ENCODE measurements at regions not wholly inside any gene's neighbourhood (a gene's known extent, or its start where the extent isn't known, plus 50 kb on each side); places are given as distances from the start of the nearest gene placed in this dataset.
"Not testable (repeated sequence)": the region's sequence is repeated elsewhere in the genome, so short reads cannot be mapped to it uniquely, and the experiment has no call there.

- POLR2A ChIA-PET; BruUV-seq (replicated peaks); intact Hi-C loops (cut with micrococcal nuclease); H3K4me2 ChIP-seq (ENCODE audit: low read length); H3K9ac ChIP-seq (ENCODE audit: low read length); RAD21 ChIA-PET (ENCODE audit: low non-redundant PET in 1 of 2, low total read pairs in 2 of 2, uncharacterized antibody in 2 of 2, unreplicated experiment in 2 of 2); DNase-seq (ENCODE audit: low read depth, low spot score); H3K4me3 ChIP-seq (replicated peaks in 1 of 2; ENCODE audit: low read depth in 1 of 2, low read length in 2 of 2); H3K4me1 ChIP-seq (ENCODE audit: control insufficient read depth in 1 of 2, insufficient read depth in 2 of 2, low read length in 2 of 2); H4K20me1 ChIP-seq (ENCODE audit: insufficient read depth); ATAC-seq; H3K27ac ChIP-seq (ENCODE audit: low read depth, low read length); H3K36me3 ChIP-seq (ENCODE audit: control insufficient read depth in 1 of 2, insufficient read depth in 2 of 2, low read length in 2 of 2); H2AFZ ChIP-seq (ENCODE audit: low read depth, low read length, poor library complexity, severe bottlenecking); H3K79me2 ChIP-seq (ENCODE audit: insufficient read depth, low read length); H3K9me3 ChIP-seq (ENCODE audit: control insufficient read depth in 1 of 2, insufficient read depth in 1 of 2, low read depth in 1 of 2, low read length in 2 of 2); CTCF ChIA-PET; H3K9me2 ChIP-seq (ENCODE audit: insufficient read depth); H3K27me3 ChIP-seq (ENCODE audit: insufficient read depth, low read length): not testable (repeated sequence)
Observed at GRCh38 chr2:87572906-87573305, 175.0 kb upstream of the PLGLB2 start.

- H3K36me3 ChIP-seq (ENCODE audit: control insufficient read depth in 1 of 2, insufficient read depth in 2 of 2, low read length in 2 of 2); H4K20me1 ChIP-seq (ENCODE audit: insufficient read depth); DNase-seq (ENCODE audit: low read depth, low spot score); H3K4me1 ChIP-seq (ENCODE audit: control insufficient read depth in 1 of 2, insufficient read depth in 2 of 2, low read length in 2 of 2); H3K4me2 ChIP-seq (ENCODE audit: low read length); BruUV-seq (replicated peaks); H3K9me2 ChIP-seq (ENCODE audit: insufficient read depth); H3K79me2 ChIP-seq (ENCODE audit: insufficient read depth, low read length); intact Hi-C loops (cut with micrococcal nuclease); ATAC-seq; H3K27ac ChIP-seq (ENCODE audit: low read depth, low read length); RAD21 ChIA-PET (ENCODE audit: low non-redundant PET in 1 of 2, low total read pairs in 2 of 2, uncharacterized antibody in 2 of 2, unreplicated experiment in 2 of 2); POLR2A ChIA-PET; H3K4me3 ChIP-seq (replicated peaks in 1 of 2; ENCODE audit: low read depth in 1 of 2, low read length in 2 of 2); H3K9me3 ChIP-seq (ENCODE audit: control insufficient read depth in 1 of 2, insufficient read depth in 1 of 2, low read depth in 1 of 2, low read length in 2 of 2); H3K27me3 ChIP-seq (ENCODE audit: insufficient read depth, low read length); H3K9ac ChIP-seq (ENCODE audit: low read length); H2AFZ ChIP-seq (ENCODE audit: low read depth, low read length, poor library complexity, severe bottlenecking); CTCF ChIA-PET: not testable (repeated sequence)
Observed at GRCh38 chr2:87573386-87574192, 174.3 kb upstream of the PLGLB2 start.

DNA sequence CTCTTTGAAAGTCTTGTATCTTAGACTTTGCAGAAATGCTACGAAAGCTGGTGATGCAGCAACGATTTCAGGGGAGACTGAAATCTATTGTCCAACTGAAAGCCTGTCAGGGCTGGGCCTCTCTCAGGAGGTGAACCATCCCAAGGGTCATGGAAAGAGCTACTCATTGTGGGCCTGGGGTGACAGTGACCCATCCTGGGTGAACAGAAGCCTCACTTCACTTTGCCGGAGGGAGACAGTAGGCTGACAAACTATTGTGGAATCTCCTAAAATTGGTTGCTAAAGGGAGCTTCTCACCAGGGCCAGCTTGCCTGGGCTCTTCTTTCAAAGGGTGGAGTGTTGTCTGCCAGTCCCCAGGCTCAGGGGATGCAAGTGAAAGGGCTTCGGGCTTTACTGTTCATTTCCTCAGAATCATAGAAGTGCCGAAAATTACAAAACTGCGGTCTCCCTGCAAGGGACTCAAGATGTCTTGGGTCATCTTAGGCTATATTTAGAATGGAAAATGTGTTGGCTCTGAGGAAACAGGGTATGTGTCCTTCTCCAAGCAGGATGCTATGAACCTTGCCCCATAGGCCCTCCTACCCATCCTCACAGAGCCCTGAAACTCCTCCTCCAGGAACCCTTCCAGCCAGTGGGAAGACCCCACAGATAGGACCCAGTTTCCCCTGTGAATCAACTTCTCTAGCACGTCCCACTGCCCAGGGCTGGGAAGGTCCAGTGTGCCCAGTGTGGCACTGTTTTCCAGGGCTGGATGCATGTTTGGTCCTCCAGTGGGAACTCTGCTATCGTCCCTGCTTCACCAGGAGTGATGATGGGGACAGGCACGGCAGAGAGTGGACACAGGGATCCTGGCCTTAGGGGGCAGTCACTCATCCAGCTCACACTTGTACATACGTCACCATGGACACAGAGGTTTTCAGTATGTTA lies 173.4 kb upstream of the PLGLB2 start:
- intact Hi-C loops (cut with micrococcal nuclease); H3K27me3 ChIP-seq (ENCODE audit: insufficient read depth, low read length); H3K4me2 ChIP-seq (ENCODE audit: low read length); H3K36me3 ChIP-seq (ENCODE audit: control insufficient read depth in 1 of 2, insufficient read depth in 2 of 2, low read length in 2 of 2); POLR2A ChIA-PET; DNase-seq (ENCODE audit: low read depth, low spot score); H3K9ac ChIP-seq (ENCODE audit: low read length); CTCF ChIA-PET; H3K27ac ChIP-seq (ENCODE audit: low read depth, low read length); H2AFZ ChIP-seq (ENCODE audit: low read depth, low read length, poor library complexity, severe bottlenecking); H3K4me3 ChIP-seq (replicated peaks in 1 of 2; ENCODE audit: low read depth in 1 of 2, low read length in 2 of 2); ATAC-seq; H4K20me1 ChIP-seq (ENCODE audit: insufficient read depth); H3K9me2 ChIP-seq (ENCODE audit: insufficient read depth); H3K79me2 ChIP-seq (ENCODE audit: insufficient read depth, low read length); BruUV-seq (replicated peaks); H3K4me1 ChIP-seq (ENCODE audit: control insufficient read depth in 1 of 2, insufficient read depth in 2 of 2, low read length in 2 of 2); H3K9me3 ChIP-seq (ENCODE audit: control insufficient read depth in 1 of 2, insufficient read depth in 1 of 2, low read depth in 1 of 2, low read length in 2 of 2); RAD21 ChIA-PET (ENCODE audit: low non-redundant PET in 1 of 2, low total read pairs in 2 of 2, uncharacterized antibody in 2 of 2, unreplicated experiment in 2 of 2): not testable (repeated sequence)

- POLR2A ChIA-PET, ATAC-seq: not testable (repeated sequence)
Observed at GRCh38 chr2:87575138-87575537, 172.7 kb upstream of the PLGLB2 start.

More at GRCh38 chr2:87575138-87575537, 172.7 kb upstream of the PLGLB2 start:
- H3K27me3 ChIP-seq (ENCODE audit: insufficient read depth, low read length); BruUV-seq (replicated peaks); RAD21 ChIA-PET (ENCODE audit: low non-redundant PET in 1 of 2, low total read pairs in 2 of 2, uncharacterized antibody in 2 of 2, unreplicated experiment in 2 of 2); DNase-seq (ENCODE audit: low read depth, low spot score); H3K9ac ChIP-seq (ENCODE audit: low read length); H3K4me1 ChIP-seq (ENCODE audit: control insufficient read depth in 1 of 2, insufficient read depth in 2 of 2, low read length in 2 of 2); H3K79me2 ChIP-seq (ENCODE audit: insufficient read depth, low read length); H3K27ac ChIP-seq (ENCODE audit: low read depth, low read length); H4K20me1 ChIP-seq (ENCODE audit: insufficient read depth); H3K9me3 ChIP-seq (ENCODE audit: control insufficient read depth in 1 of 2, insufficient read depth in 1 of 2, low read depth in 1 of 2, low read length in 2 of 2); H3K36me3 ChIP-seq (ENCODE audit: control insufficient read depth in 1 of 2, insufficient read depth in 2 of 2, low read length in 2 of 2); intact Hi-C loops (cut with micrococcal nuclease); CTCF ChIA-PET; H2AFZ ChIP-seq (ENCODE audit: low read depth, low read length, poor library complexity, severe bottlenecking); H3K4me3 ChIP-seq (replicated peaks in 1 of 2; ENCODE audit: low read depth in 1 of 2, low read length in 2 of 2); H3K9me2 ChIP-seq (ENCODE audit: insufficient read depth); H3K4me2 ChIP-seq (ENCODE audit: low read length): not testable (repeated sequence)
